ENCODE measurements at regions not wholly inside any gene's neighbourhood (a gene's known extent, or its start where the extent isn't known, plus 50 kb on each side); places are given as distances from the start of the nearest gene placed in this dataset.

DNA sequence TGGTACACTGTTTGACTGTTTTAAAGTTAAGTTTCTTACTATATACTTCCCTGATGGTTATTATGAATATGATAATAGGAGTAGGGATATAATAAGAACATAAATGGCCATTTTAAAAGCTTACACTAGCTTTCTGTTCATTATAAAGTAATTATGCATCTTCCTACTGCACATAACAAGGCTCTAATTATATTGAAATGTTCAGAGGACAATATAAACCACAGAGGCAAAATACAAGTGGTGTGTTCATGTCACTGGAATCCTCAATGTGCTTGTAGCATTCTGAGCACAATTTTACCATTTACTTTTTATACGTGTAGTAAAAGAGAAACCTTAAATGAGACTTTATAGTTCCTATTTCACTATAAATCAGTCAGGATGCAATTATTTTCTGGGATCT lies 268.3 kb downstream of the TMA16 start:
- whole genome bisulfite sequencing, 2 donors, result 72 to 91% methylated on average over 1 of the region's 1 CpG
- intact Hi-C loops (cut with DNase I), result no loop called here
- no peaks in the 10 kb centered on the region for H3K4me1 ChIP-seq
- H3K4me3 ChIP-seq, result no peak overlapping the region
- no peak overlapping the region for H3K27ac ChIP-seq
- H3K27me3 ChIP-seq, result no peaks in the 10 kb centered on the region
- TF ChIP-seq, protein P1, sequence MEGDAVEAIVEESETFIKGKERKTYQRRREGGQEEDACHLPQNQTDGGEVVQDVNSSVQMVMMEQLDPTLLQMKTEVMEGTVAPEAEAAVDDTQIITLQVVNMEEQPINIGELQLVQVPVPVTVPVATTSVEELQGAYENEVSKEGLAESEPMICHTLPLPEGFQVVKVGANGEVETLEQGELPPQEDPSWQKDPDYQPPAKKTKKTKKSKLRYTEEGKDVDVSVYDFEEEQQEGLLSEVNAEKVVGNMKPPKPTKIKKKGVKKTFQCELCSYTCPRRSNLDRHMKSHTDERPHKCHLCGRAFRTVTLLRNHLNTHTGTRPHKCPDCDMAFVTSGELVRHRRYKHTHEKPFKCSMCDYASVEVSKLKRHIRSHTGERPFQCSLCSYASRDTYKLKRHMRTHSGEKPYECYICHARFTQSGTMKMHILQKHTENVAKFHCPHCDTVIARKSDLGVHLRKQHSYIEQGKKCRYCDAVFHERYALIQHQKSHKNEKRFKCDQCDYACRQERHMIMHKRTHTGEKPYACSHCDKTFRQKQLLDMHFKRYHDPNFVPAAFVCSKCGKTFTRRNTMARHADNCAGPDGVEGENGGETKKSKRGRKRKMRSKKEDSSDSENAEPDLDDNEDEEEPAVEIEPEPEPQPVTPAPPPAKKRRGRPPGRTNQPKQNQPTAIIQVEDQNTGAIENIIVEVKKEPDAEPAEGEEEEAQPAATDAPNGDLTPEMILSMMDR (IDR thresholded peaks at IDR 0.05), result no peak
- no peak for TF ChIP-seq POLR2A (IDR thresholded peaks at IDR 0.05)
- no peak for DNase-seq
- no peaks in the 10 kb centered on the region for H3K36me3 ChIP-seq
- H3K9me3 ChIP-seq, result no peaks in the 10 kb centered on the region

DNA sequence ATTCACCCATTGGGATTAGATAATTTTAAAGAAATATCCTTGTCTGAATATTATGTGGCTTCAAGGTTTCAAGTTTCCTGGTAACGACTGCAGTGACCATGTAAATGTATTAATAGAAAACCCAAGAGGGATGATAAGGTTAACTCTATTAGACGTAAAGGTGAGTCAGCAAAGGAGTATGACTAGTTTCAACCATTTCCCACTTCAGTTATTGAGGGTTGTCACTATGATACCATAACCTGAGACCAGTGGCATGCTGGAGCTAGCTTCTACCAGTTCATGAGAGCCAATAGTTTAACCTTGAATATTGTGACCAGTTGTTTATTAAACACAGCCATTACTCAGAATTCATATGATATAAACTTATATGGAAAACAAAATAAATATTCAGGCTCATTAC lies 270.1 kb downstream of the TMA16 start:
- Histone ChIP-seq H3K4me3 (no peak overlapping the region), H3K27ac (no peak overlapping the region), H3K4me1 (no peaks in the 10 kb centered on the region), H3K27me3 (no peaks in the 10 kb centered on the region), H3K36me3 (no peaks in the 10 kb centered on the region), H3K9me3 (no peaks in the 10 kb centered on the region)
- intact Hi-C loops (cut with DNase I), result no loop called here
- TF ChIP-seq POLR2A (IDR thresholded peaks at IDR 0.05), result no peak
- TF ChIP-seq, protein P1 (IDR thresholded peaks at IDR 0.05), result no peak
- WGBS, 2 donors, result 64 to 66% methylated on average over 2 of the region's 2 CpGs
- no peak for DNase-seq

DNA sequence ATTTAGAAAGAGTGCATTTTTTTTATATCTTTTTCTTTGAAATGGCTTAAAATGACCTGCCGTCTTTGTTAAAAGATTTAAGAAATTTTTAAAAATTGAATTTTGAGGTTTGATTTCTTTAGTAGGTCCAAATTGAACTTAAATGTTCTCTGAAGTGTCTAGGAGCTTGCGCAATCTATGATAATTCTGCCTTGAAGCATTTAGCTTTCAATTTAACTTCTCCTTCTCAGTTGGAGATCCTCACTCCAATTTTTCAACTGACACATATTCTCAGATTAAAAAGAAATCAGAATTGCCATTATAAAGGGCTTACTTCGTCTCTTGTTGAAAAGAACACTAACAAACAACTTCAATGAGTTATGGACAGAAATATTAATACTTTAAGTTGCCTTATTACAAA lies 273.5 kb downstream of the TMA16 start:
- Histone ChIP-seq H3K36me3 (no peaks in the 10 kb centered on the region), H3K9me3 (no peaks in the 10 kb centered on the region), H3K4me1 (no peaks in the 10 kb centered on the region), H3K27ac (no peak overlapping the region), H3K4me3 (no peak overlapping the region), H3K27me3 (no peaks in the 10 kb centered on the region)
- DNase-seq, result no peak
- 52 to 62% methylated on average over 3 of the region's 3 CpGs for WGBS, 2 donors
- TF ChIP-seq, protein P1 (IDR thresholded peaks at IDR 0.05), result no peak
- no peak for TF ChIP-seq POLR2A (IDR thresholded peaks at IDR 0.05)
- intact Hi-C loops (cut with DNase I), result no loop called here

DNA sequence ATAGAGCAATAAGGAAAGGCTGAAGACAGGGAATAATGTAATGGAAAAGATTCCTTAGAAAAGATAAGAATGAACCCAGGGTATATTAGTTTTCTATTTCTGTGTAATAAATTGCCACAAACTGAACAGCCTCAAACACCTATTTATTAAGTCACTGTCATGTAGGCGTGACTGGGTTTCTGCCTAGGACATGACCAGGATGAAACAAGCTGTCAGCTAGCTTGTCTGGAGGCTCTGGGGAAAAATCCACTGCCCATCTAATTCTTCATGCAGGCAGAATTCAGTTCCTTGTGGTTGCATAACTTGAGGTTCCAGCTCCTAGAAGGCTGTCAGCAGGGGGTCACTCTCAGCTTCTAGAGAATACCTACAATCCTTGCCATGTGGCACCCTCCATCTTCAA lies 277.7 kb downstream of the TMA16 start:
- no peak overlapping the region for H3K27ac ChIP-seq
- intact Hi-C loops (cut with DNase I), result no loop called here
- DNase-seq, result no peak
- H3K4me1 ChIP-seq, result no peaks in the 10 kb centered on the region
- H3K9me3 ChIP-seq, result no peaks in the 10 kb centered on the region
- no peak overlapping the region for H3K4me3 ChIP-seq
- no peaks in the 10 kb centered on the region for H3K27me3 ChIP-seq
- TF ChIP-seq, protein P1 (IDR thresholded peaks at IDR 0.05), result no peak
- no peak for TF ChIP-seq POLR2A (IDR thresholded peaks at IDR 0.05)
- 65 to 87% methylated on average over 1 of the region's 1 CpG for WGBS, 2 donors
- H3K36me3 ChIP-seq, result no peaks in the 10 kb centered on the region

DNA sequence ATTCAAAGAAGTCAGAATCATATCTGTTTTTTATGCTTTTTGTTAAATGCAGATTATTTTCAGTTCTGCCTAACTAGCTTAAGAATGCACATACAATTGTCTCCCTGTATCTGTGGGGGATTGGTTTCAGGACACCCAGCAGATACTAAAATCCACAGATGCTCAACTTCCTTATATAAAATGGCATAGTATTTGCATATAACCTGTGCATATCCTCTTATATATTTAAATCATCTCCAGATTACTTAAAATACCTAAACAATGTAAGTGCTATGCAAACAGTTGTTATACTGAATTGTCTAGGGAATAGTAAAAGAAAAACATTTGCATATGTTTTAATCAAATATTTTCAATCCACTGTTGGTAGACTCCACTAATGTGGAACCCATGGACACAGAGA lies 279.4 kb downstream of the TMA16 start:
- no peaks in the 10 kb centered on the region for H3K9me3 ChIP-seq
- no peak overlapping the region for H3K4me3 ChIP-seq
- H3K36me3 ChIP-seq, result no peaks in the 10 kb centered on the region
- TF ChIP-seq, protein P1 (IDR thresholded peaks at IDR 0.05), result no peak
- no peak for TF ChIP-seq POLR2A (IDR thresholded peaks at IDR 0.05)
- DNase-seq, result no peak
- no peaks in the 10 kb centered on the region for H3K27me3 ChIP-seq
- H3K27ac ChIP-seq, result no peak overlapping the region
- intact Hi-C loops (cut with DNase I), result no loop called here
- no peaks in the 10 kb centered on the region for H3K4me1 ChIP-seq
